ENCODE measurements at regions not wholly inside any gene's neighbourhood (a gene's known extent, or its start where the extent isn't known, plus 50 kb on each side); places are given as distances from the start of the nearest gene placed in this dataset.

DNA sequence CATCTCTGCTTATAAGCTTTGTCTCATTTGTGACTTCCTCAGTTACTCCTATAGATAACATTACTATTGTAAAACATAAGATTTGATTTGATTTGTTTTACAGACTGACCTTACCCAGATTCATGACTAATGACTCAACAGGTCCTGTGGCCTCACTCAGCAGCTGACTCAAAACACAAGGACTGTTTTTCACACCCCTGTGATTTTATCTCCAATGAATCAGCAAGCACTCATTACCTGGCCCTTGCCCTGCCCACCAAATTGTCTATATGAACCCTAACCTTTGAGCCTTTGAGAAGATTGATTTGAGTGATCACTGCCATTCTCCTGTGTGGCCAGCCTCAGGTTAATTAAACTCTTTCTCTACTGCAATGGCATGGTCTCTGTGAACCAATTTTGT lies 1064.6 kb upstream of the LRRTM3 start:
- no peak for DNase-seq
